K562 (cell line): ENCODE measurements at regions not wholly inside any gene's neighbourhood (a gene's known extent, or its start where the extent isn't known, plus 50 kb on each side); places are given as distances from the start of the nearest gene placed in this dataset.

Source experiments
- ATAC-seq: fragments of 200-7000 bp; cut with Tn5 transposase; 3 replicates; pipeline ENCODE4 v1.9.1; 2020; ENCODE audit warnings: moderate library complexity
- BruUV-seq: library from RNA; stranded (reverse); fragments of 400-500 nt; replicated peaks from 2 replicates; lab custom pipeline; 2021; lab: Mats Ljungman, UMichigan
- CTCF ChIA-PET: fragments of 300-600 bp; formaldehyde crosslinking; extraction: SDS; loops from one replicate; lab custom pipeline; 2021; ENCODE audit warnings: low intra/inter-chr PET ratio; lab: Yijun Ruan, JAX
- POLR2A ChIA-PET: fragments of 300-600, 350-650 bp; sonication (Branson Sonifier 250); formaldehyde crosslinking; extraction: SDS; loops from one replicate; lab custom pipeline; 2021; ENCODE audit warnings: antibody characterized with exemption, inconsistent platforms; lab: Yijun Ruan, JAX
- DNase-seq, 4 experiments: peaks; one replicate each; pipeline versions ENCODE4 v3.0.0 to v3.0.0-alpha.2; 2011 to 2018; ENCODE audit warnings: low spot score in 3 of 4, mixed read lengths in 3 of 4; ENCODE audit errors: extremely low read depth in 1 of 4
- FAIRE-seq: peaks from 2 replicates; lab custom pipeline; 2011; peaks lifted over from hg19 to GRCh38; lab: Jason Lieb, UNC
- H2AFZ ChIP-seq: 2 replicates; pipeline ENCODE4 v1.6.0; 2011; ENCODE audit warnings: low read depth, low read length, control low read depth, inconsistent platforms
- H3K27ac ChIP-seq: fragments of 200-600 bp; 3 replicates; pipeline ENCODE4 v1.8.0; 2011; ENCODE audit warnings: low read depth, mild to moderate bottlenecking, control low read depth, inconsistent platforms, low read length, moderate library complexity, mixed read lengths; ENCODE audit errors: extremely low read depth
- H3K27me3 ChIP-seq, 2 experiments: fragments of 300-600 bp in 1 of 2; 2 replicates in 1 of 2; 3 replicates in 1 of 2; pipeline versions ENCODE4 v1.6.0 to v1.8.0; 2011; ENCODE audit warnings: inconsistent platforms in 2 of 2, low read length in 2 of 2, mild to moderate bottlenecking in 1 of 2, mixed read lengths in 1 of 2, moderate library complexity in 1 of 2; ENCODE audit not compliant: control insufficient read depth in 2 of 2, insufficient read depth in 2 of 2
- H3K36me3 ChIP-seq: fragments of 300-600 bp; 3 replicates; pipeline ENCODE4 v1.8.0; 2011; ENCODE audit warnings: mild to moderate bottlenecking, low read length, inconsistent platforms; ENCODE audit not compliant: control insufficient read depth, insufficient read depth
- H3K4me1 ChIP-seq, 2 experiments: fragments of 200-600 bp in 1 of 2; replicated peaks in 1 of 2; 2 replicates in 1 of 2; 3 replicates in 1 of 2; pipeline versions ENCODE4 v1.5.1 to v1.8.0; 2011; ENCODE audit warnings: inconsistent platforms in 2 of 2, low read length in 2 of 2, mild to moderate bottlenecking in 1 of 2, mixed read lengths in 1 of 2, moderate library complexity in 1 of 2; ENCODE audit not compliant: control insufficient read depth in 2 of 2, insufficient read depth in 2 of 2
- H3K4me2 ChIP-seq: 2 replicates; pipeline ENCODE4 v1.6.1; 2011; ENCODE audit warnings: low read length, control low read depth, inconsistent platforms, mixed read lengths; ENCODE audit not compliant: insufficient read depth
- H3K4me3 ChIP-seq: fragments of 200-600 bp; sonication (generic), shearing (Covaris generic); 2 replicates; pipeline ENCODE4 v1.5.1; 2016; ENCODE audit warnings: control low read depth, inconsistent platforms
- H3K79me2 ChIP-seq: fragments of 200-600 bp; 3 replicates; pipeline ENCODE4 v1.8.0; 2011; ENCODE audit warnings: low read length, inconsistent platforms; ENCODE audit not compliant: control insufficient read depth, insufficient read depth
- H3K9ac ChIP-seq, 2 experiments: 2 replicates each; pipeline versions ENCODE4 v1.6.0 to v1.6.1; 2011; ENCODE audit warnings: low read depth in 2 of 2, low read length in 2 of 2, control low read depth in 1 of 2, inconsistent platforms in 1 of 2, mild to moderate bottlenecking in 1 of 2, mixed read lengths in 1 of 2; ENCODE audit not compliant: insufficient read depth in 1 of 2
- H3K9me1 ChIP-seq: one replicate; pipeline ENCODE4 v1.6.0; 2011; ENCODE audit warnings: inconsistent platforms, mild to moderate bottlenecking, low read length, moderate library complexity; ENCODE audit not compliant: control insufficient read depth, insufficient read depth
- H3K9me3 ChIP-seq: replicated peaks from 2 replicates; pipeline ENCODE4 v1.5.1; 2011; ENCODE audit warnings: low read depth, low read length, inconsistent platforms; ENCODE audit not compliant: control insufficient read depth, insufficient read depth
- H4K20me1 ChIP-seq: replicated peaks from 2 replicates; pipeline ENCODE4 v1.6.1; 2011; ENCODE audit warnings: low read length, inconsistent platforms, mixed read lengths; ENCODE audit not compliant: control insufficient read depth, insufficient read depth
- CBX2 ChIP-seq: fragments of 200-600 bp; sonication (generic); IDR thresholded peaks from one replicate; pipeline ENCODE4 v1.6.1; 2012; ENCODE audit warnings: mild to moderate bottlenecking, low read length, inconsistent platforms; ENCODE audit not compliant: insufficient read depth, poor library complexity, severe bottlenecking
- CHCHD3 ChIP-seq: fragments of 250-450 bp; sonication (Bioruptor Pico); IDR thresholded peaks from 2 replicates; pipeline ENCODE4 v2.1.2; 2022; ENCODE audit warnings: mild to moderate bottlenecking
- DNMT1 ChIP-seq: fragments of 450-650 bp; IDR thresholded peaks from 2 replicates; pipeline ENCODE4 v1.6.1; 2016; ENCODE audit warnings: antibody characterized with exemption, mild to moderate bottlenecking
- ELF1 ChIP-seq: fragments of 200-800 bp; sonication (Bioruptor generic); IDR thresholded peaks from 2 replicates; pipeline ENCODE4 v1.6.1; 2016; ENCODE audit warnings: missing genetic modification characterization, missing compliant biosample characterization
- GABPB1 ChIP-seq: sonication (generic); formaldehyde crosslinking; IDR thresholded peaks from 2 replicates; pipeline ENCODE4 v1.8.0; 2022; ENCODE audit warnings: mild to moderate bottlenecking, missing genetic modification reagents
- MED1 ChIP-seq: sonication (generic); formaldehyde crosslinking; IDR thresholded peaks from 2 replicates; pipeline ENCODE4 v1.8.1; 2023; ENCODE audit warnings: missing genetic modification reagents, borderline replicate concordance
- MTA1 ChIP-seq: fragments of 450-650 bp; IDR thresholded peaks from 2 replicates; pipeline ENCODE4 v1.6.1; 2017; ENCODE audit warnings: borderline replicate concordance
- POLR2B ChIP-seq: fragments of 450-650 bp; IDR thresholded peaks from 2 replicates; pipeline ENCODE4 v1.6.1; 2018; ENCODE audit warnings: low read depth; ENCODE audit not compliant: partially characterized antibody
- ZNF561 ChIP-seq: fragments of 450-650 bp; formaldehyde crosslinking; conservative IDR thresholded peaks from 2 replicates; pipeline ENCODE4 v1.4.0; 2020; ENCODE audit warnings: mild to moderate bottlenecking, moderate library complexity
- WGBS: fragments of 100-300 bp; shearing (Covaris generic); methylation state at CpG from one replicate; pipeline ENCODE4 v1.1.6; 2016; ENCODE audit warnings: low coverage, mixed read lengths; ENCODE audit not compliant: insufficient coverage; ENCODE audit errors: missing lambda C conversion rate; 5-methylcytosine and 5-hydroxymethylcytosine counted together
- in situ Hi-C: fragments of 300-500 bp; cut with MboI; formaldehyde crosslinking; loops from 4 replicates; pipeline ENCODE4 v1.15.0; 2018; ENCODE audit warnings: inconsistent platforms, mixed read lengths
- intact Hi-C: fragments of 100-400 bp; cut with micrococcal nuclease; formaldehyde crosslinking; loops from 2 replicates; pipeline ENCODE4 v1.14.2; 2022
- TF ChIP-seq, protein P1 (sequence below): fragments of 450-650 bp; formaldehyde crosslinking; conservative IDR thresholded peaks from 2 replicates; pipeline ENCODE4 v1.4.0; 2022; ENCODE audit warnings: mild to moderate bottlenecking, missing genetic modification characterization

DNA sequence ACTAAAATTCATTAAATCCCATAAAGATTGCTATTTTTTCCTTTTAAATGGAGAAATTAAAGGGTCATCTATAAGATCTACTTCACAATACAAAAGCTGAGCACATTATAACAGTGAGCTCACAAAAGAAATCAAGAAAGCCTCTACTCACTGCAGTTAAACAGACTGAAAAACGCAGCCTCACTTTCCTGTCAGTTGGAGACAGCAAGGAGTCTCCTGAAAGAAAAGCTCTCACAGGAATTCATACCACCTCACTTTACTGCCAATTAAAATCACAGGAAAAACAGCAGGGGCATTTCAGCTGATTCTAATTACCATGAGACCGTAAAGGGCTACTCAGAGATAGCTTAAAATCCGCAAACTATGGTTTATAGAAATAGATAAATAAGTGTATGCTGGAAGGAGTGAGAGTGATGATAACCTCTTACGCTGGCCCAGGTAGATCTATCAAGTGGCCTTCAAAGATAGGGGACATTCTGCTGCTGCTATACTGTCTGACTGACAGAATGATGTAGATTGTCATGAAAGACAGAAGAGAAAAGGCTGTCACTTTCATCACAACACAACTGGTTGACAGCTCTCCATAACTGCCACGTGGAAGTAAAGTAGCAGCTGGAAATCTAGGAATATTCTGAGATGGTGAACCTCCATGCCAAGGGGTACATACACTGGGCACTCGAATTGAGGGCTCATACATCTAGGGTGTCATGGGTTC is 1333.7 kb upstream of the DIAPH2 start:
- Histone ChIP-seq H3K4me1 (no peaks in the 10 kb centered on the region), H3K79me2 (no peaks in the 10 kb centered on the region), H3K27me3 (no peaks in the 10 kb centered on the region), H3K9me3 (no peaks in the 10 kb centered on the region), H4K20me1 (no peaks in the 10 kb centered on the region), H3K36me3 (no peaks in the 10 kb centered on the region), H3K9ac (no peak overlapping the region), H3K9me1 (no peaks in the 10 kb centered on the region), H3K27ac (no peak overlapping the region)
- no peak for FAIRE-seq
- no peak for ATAC-seq
- CTCF ChIA-PET, result no interaction called here
- 7% methylated on average over 4 of the region's 6 CpGs for WGBS
- POLR2A ChIA-PET, result no interaction called here
- intact Hi-C loops, result no loop called here
- no peak for TF ChIP-seq CHCHD3 (CRISPR knock-in tag)
- no peak for TF ChIP-seq POLR2B
- no peak for TF ChIP-seq DNMT1
- TF ChIP-seq GABPB1 (CRISPR knock-in tag), result no peak
- no peak for TF ChIP-seq CBX2
- TF ChIP-seq ZNF561 (CRISPR knock-in tag), result no peak
- TF ChIP-seq MTA1, result no peak
- TF ChIP-seq, protein P1, sequence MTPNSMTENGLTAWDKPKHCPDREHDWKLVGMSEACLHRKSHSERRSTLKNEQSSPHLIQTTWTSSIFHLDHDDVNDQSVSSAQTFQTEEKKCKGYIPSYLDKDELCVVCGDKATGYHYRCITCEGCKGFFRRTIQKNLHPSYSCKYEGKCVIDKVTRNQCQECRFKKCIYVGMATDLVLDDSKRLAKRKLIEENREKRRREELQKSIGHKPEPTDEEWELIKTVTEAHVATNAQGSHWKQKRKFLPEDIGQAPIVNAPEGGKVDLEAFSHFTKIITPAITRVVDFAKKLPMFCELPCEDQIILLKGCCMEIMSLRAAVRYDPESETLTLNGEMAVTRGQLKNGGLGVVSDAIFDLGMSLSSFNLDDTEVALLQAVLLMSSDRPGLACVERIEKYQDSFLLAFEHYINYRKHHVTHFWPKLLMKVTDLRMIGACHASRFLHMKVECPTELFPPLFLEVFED (CRISPR knock-in tag), result no peak
- no peak for TF ChIP-seq MED1 (CRISPR knock-in tag)
- no peak for TF ChIP-seq ELF1 (tag)
- TF ChIP-seq, all 486 proteins: peak for 0
- Histone ChIP-seq H3K4me2 (no peak overlapping the region), H3K4me3 (no peak overlapping the region), H2AFZ (no peak overlapping the region)
- no peak for DNase-seq
- in situ Hi-C loops, result no loop called here
- BruUV-seq, result no TSS peak
